Thoracic aorta (tissue), 2 donors: ENCODE measurements at regions not wholly inside any gene's neighbourhood (a gene's known extent, or its start where the extent isn't known, plus 50 kb on each side); places are given as distances from the start of the nearest gene placed in this dataset.

Experiments
- ATAC-seq: fragments of 150-250 bp; one replicate; pipeline ENCODE4 v1.8.0; 2017; ENCODE audit warnings: low read depth; ENCODE audit not compliant: insufficient number of reproducible peaks, low FRiP score
- DNase-seq: peaks from one replicate; pipeline ENCODE4 v3.0.0-alpha.2; 2020; ENCODE audit warnings: low spot score
- H3K27ac ChIP-seq, 2 donors: fragments of 200-600 bp; sonication (generic); 1 replicate in 1 of 2; 2 replicates in 1 of 2; pipeline ENCODE4 v1.5.1; 2016; ENCODE audit warnings: mild to moderate bottlenecking in 2 of 2, moderate library complexity in 2 of 2
- H3K27me3 ChIP-seq: fragments of 200-600 bp; sonication (generic); replicated peaks from 2 replicates; pipeline ENCODE4 v1.6.0; 2016; ENCODE audit warnings: mild to moderate bottlenecking; ENCODE audit not compliant: insufficient read depth
- H3K36me3 ChIP-seq: fragments of 200-600 bp; sonication (generic); one replicate; pipeline ENCODE4 v1.5.1; 2016
- H3K4me1 ChIP-seq, 2 donors: fragments of 200-600 bp; sonication (generic); 1 replicate in 1 of 2; 2 replicates in 1 of 2; pipeline versions ENCODE4 v1.5.1 to v1.6.0; 2016; ENCODE audit warnings: low read depth in 2 of 2, mild to moderate bottlenecking in 1 of 2; ENCODE audit not compliant: control insufficient read depth in 1 of 2
- H3K4me3 ChIP-seq: fragments of 200-600 bp; sonication (generic); 2 replicates; pipeline ENCODE4 v1.5.1; 2016; ENCODE audit warnings: mild to moderate bottlenecking
- H3K9me3 ChIP-seq: fragments of 200-600 bp; sonication (generic); 2 replicates; pipeline ENCODE4 v1.5.1; 2016
- TF ChIP-seq, protein P1 (sequence below): fragments of 200-600 bp; sonication (generic); IDR thresholded peaks from one replicate; pipeline ENCODE4 v1.5.1; 2019; ENCODE audit warnings: antibody characterized with exemption

GRCh38 chr10:8638088-8638672 is 583.7 kb downstream of the GATA3 start:
- no peaks in the 10 kb centered on the region for H3K36me3 ChIP-seq
- H3K27ac ChIP-seq: no peak overlapping the region
- no peaks in the 10 kb centered on the region for H3K27me3 ChIP-seq
- H3K4me1 ChIP-seq: no peaks in the 10 kb centered on the region
- H3K9me3 ChIP-seq: no peaks in the 10 kb centered on the region
- DNase-seq (no peak), ATAC-seq (no peak)
- H3K4me3 ChIP-seq: no peak overlapping the region
- TF ChIP-seq, protein P1, sequence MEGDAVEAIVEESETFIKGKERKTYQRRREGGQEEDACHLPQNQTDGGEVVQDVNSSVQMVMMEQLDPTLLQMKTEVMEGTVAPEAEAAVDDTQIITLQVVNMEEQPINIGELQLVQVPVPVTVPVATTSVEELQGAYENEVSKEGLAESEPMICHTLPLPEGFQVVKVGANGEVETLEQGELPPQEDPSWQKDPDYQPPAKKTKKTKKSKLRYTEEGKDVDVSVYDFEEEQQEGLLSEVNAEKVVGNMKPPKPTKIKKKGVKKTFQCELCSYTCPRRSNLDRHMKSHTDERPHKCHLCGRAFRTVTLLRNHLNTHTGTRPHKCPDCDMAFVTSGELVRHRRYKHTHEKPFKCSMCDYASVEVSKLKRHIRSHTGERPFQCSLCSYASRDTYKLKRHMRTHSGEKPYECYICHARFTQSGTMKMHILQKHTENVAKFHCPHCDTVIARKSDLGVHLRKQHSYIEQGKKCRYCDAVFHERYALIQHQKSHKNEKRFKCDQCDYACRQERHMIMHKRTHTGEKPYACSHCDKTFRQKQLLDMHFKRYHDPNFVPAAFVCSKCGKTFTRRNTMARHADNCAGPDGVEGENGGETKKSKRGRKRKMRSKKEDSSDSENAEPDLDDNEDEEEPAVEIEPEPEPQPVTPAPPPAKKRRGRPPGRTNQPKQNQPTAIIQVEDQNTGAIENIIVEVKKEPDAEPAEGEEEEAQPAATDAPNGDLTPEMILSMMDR: no peak

DNA sequence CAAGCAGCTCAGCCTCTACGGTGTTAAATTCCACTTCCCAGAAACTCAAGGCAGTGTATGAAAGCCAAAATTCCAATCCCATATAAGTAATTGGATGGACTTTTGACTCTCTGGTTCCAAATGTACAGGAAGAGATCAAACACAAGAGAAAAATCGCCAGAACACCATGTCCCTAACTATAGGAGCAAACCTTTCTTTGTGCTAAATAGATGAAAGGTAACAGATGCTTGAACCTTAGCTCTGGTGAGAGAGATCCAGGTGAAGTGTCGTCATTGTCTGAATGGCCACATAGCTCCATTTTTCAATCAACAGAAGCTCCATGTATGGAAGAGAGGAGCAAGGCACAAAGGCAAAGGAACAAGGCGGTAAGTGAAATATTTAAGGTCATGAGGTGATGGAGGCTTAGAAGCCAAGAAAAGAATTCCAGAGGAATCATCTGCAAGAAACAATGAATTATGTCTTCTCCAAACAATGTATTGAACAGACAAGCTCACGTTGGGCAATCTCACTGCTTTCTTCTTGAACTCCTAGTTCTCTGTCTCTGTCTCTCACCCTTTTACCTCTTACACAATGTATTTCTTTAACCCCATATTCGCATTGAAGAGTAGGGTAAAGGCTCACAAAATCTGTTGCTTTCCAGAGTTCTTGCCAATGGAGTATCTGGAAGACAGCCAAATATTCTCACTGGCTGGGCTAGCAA is 585.1 kb downstream of the GATA3 start:
- no peak for ATAC-seq
- no peak for DNase-seq

DNA sequence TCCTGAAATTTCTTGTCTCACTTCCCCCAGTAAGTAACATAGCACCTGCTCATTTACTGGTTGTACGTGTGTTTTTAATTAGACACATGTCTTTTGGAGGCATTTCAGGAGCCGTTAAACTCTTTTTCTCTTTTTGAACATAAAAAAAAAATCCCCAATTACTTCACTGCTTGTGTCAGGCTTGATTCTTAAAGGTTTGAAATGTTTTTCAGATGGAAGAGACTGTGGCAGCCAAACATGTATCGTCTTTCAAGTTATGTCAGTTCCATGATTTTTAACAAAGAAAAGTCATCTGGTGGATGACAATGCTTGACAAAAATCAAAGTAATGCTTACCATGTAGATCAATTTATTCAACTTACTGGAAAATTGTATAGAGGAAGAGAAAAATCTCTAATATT is 585.8 kb downstream of the GATA3 start:
- H3K4me3 ChIP-seq: no peak overlapping the region
- H3K9me3 ChIP-seq: no peaks in the 10 kb centered on the region
- no peaks in the 10 kb centered on the region for H3K27me3 ChIP-seq
- TF ChIP-seq, protein P1: no peak
- H3K4me1 ChIP-seq: no peaks in the 10 kb centered on the region
- DNase-seq (no peak), ATAC-seq (no peak)
- H3K27ac ChIP-seq: no peak overlapping the region
- no peaks in the 10 kb centered on the region for H3K36me3 ChIP-seq

More for the DNA sequence above, 585.1 kb downstream of the GATA3 start:
- Histone ChIP-seq H3K27me3 (no peaks in the 10 kb centered on the region), H3K27ac (no peak overlapping the region), H3K36me3 (no peaks in the 10 kb centered on the region), H3K4me1 (no peaks in the 10 kb centered on the region), H3K9me3 (no peaks in the 10 kb centered on the region), H3K4me3 (no peak overlapping the region)
- TF ChIP-seq, protein P1: no peak

GRCh38 chr10:8640878-8641277 is 586.4 kb downstream of the GATA3 start:
- Histone ChIP-seq H3K9me3 (no peaks in the 10 kb centered on the region), H3K27ac (no peak overlapping the region), H3K4me3 (no peak overlapping the region), H3K4me1 (no peaks in the 10 kb centered on the region), H3K36me3 (no peaks in the 10 kb centered on the region), H3K27me3 (no peaks in the 10 kb centered on the region)
- no peak for DNase-seq
- TF ChIP-seq, protein P1: no peak
- ATAC-seq: no peak

DNA sequence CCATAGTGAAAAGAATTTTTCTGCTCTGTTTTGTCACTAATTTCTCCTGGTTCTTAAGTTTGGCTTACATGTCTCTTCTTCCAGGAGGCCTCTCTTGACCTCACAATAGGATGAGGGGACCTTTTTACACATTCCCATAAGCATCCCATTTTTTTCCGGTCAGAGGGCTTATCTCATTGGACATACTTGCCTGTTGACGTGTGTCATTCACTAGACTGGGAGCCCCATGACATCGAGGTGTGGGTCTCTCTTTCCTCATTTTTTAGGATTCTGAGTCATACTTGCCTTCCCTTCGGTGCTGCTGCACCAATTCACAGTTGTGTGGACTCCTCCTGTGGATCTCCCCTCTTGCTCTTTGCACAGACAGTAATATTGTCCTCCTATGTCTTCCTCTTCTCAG is 601.8 kb downstream of the GATA3 start:
- H3K4me1 ChIP-seq: no peaks in the 10 kb centered on the region
- no peaks in the 10 kb centered on the region for H3K9me3 ChIP-seq
- ATAC-seq (no peak), DNase-seq (no peak)
- no peak overlapping the region for H3K4me3 ChIP-seq
- TF ChIP-seq, protein P1: no peak
- H3K27me3 ChIP-seq: no peaks in the 10 kb centered on the region
- no peaks in the 10 kb centered on the region for H3K36me3 ChIP-seq
- H3K27ac ChIP-seq: no peak overlapping the region
